GM12891 (cell line): ENCODE measurements at regions not wholly inside any gene's neighbourhood (a gene's known extent, or its start where the extent isn't known, plus 50 kb on each side); places are given as distances from the start of the nearest gene placed in this dataset.

ENCODE experiments used
- POLR2A ChIP-seq: IDR thresholded peaks from 2 replicates; pipeline ENCODE4 v1.6.1; 2011; ENCODE audit warnings: low read depth, low read length, control low read depth
- POLR2AphosphoS5 ChIP-seq: IDR thresholded peaks from 2 replicates; pipeline ENCODE4 v1.6.1; 2011; ENCODE audit warnings: low read depth, low read length, control low read depth
- POU2F2 ChIP-seq: IDR thresholded peaks from 2 replicates; pipeline ENCODE4 v1.6.1; 2011; ENCODE audit warnings: low read depth, mild to moderate bottlenecking, control low read depth, low read length, moderate library complexity
- SPI1 ChIP-seq: IDR thresholded peaks from 2 replicates; pipeline ENCODE4 v1.6.1; 2011; ENCODE audit warnings: low read depth, low read length, control low read depth
- TAF1 ChIP-seq: IDR thresholded peaks from 2 replicates; pipeline ENCODE4 v1.6.1; 2011; ENCODE audit warnings: low read depth, low read length, control low read depth

DNA sequence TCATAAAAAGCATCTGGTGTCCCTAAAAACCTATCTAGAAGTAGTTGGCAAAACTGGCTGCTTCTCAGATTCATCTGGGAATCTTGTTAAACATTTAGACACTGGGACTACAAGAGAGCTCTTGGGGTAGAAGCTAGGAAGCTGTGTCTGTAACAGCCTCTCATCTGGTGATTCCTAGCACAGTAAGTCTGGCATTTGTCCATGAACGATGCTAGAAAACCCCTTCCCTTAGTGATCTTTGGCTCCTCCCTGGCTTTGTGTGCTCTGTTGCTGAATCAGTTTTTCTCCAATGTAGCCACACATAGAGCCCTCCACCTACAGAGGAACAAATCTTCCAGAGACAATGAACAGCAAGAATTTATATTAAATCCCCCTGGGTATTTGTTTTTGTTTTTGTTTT, 951.7 kb upstream of the LCORL start:
- TF ChIP-seq POLR2AphosphoS5, result no peak
- no peak for TF ChIP-seq TAF1
- no peak for TF ChIP-seq POLR2A
- no peak for TF ChIP-seq POU2F2
- no peak for TF ChIP-seq SPI1
